AG08395 (cell line): ENCODE measurements at regions not wholly inside any gene's neighbourhood (a gene's known extent, or its start where the extent isn't known, plus 50 kb on each side); places are given as distances from the start of the nearest gene placed in this dataset.

ENCODE experiments used
- DNase-seq: peaks from one replicate; pipeline ENCODE4 v3.0.0; 2012; ENCODE audit warnings: mixed read lengths, low spot score

GRCh38 chr1:220410611-220411010, 117.3 kb upstream of the MARK1 start:
- DNase-seq: no peak

GRCh38 chr1:220409771-220410595, 118.0 kb upstream of the MARK1 start:
- DNase-seq: no peak

- DNase-seq: no peak
These were observed 120.7 kb upstream of the MARK1 start for GRCh38 chr1:220407191-220407590.

GRCh38 chr1:220398238-220398637, 126.0 kb upstream of the RAB3GAP2 start:
- DNase-seq: no peak

- DNase-seq: no peak
These were observed 119.2 kb upstream of the RAB3GAP2 start for GRCh38 chr1:220391491-220391890.

- DNase-seq: no peak
These were observed 117.4 kb upstream of the RAB3GAP2 start for GRCh38 chr1:220389634-220390033.

- no peak for DNase-seq
These were observed 114.4 kb upstream of the RAB3GAP2 start for GRCh38 chr1:220386494-220387195.

GRCh38 chr1:220385158-220385557, 112.9 kb upstream of the RAB3GAP2 start:
- DNase-seq: no peak

- DNase-seq: no peak
These were observed 110.7 kb upstream of the RAB3GAP2 start for GRCh38 chr1:220382994-220383393.

- DNase-seq: no peak
These were observed 108.6 kb upstream of the RAB3GAP2 start for GRCh38 chr1:220380885-220381284.

GRCh38 chr1:220378571-220379302, 106.5 kb upstream of the RAB3GAP2 start:
- DNase-seq: no peak

GRCh38 chr1:220375715-220376114, 103.5 kb upstream of the RAB3GAP2 start:
- no peak for DNase-seq

- no peak for DNase-seq
These were observed 102.2 kb upstream of the RAB3GAP2 start for GRCh38 chr1:220374449-220374848.

GRCh38 chr1:220372451-220372850, 100.2 kb upstream of the RAB3GAP2 start:
- DNase-seq: no peak

GRCh38 chr1:220371324-220371723, 99.1 kb upstream of the RAB3GAP2 start:
- no peak for DNase-seq

GRCh38 chr1:220370041-220370700, 97.9 kb upstream of the RAB3GAP2 start:
- DNase-seq: peak; percentile 86

GRCh38 chr1:220369511-220369910, 97.3 kb upstream of the RAB3GAP2 start:
- DNase-seq: no peak

GRCh38 chr1:220368352-220369265, 96.4 kb upstream of the RAB3GAP2 start:
- peak; percentile 11 for DNase-seq

- DNase-seq: no peak
These were observed 95.6 kb upstream of the RAB3GAP2 start for GRCh38 chr1:220367833-220368232.

GRCh38 chr1:220366269-220366668, 94.0 kb upstream of the RAB3GAP2 start:
- no peak for DNase-seq

- DNase-seq: peak; percentile 6
These were observed 91.1 kb upstream of the RAB3GAP2 start for GRCh38 chr1:220363196-220363837.
